ENCODE measurements at regions not wholly inside any gene's neighbourhood (a gene's known extent, or its start where the extent isn't known, plus 50 kb on each side); places are given as distances from the start of the nearest gene placed in this dataset.

GRCh38 chr2:193963472-193964119 lies 1693.4 kb upstream of the SLC39A10 start:
- TF ChIP-seq, protein P1, sequence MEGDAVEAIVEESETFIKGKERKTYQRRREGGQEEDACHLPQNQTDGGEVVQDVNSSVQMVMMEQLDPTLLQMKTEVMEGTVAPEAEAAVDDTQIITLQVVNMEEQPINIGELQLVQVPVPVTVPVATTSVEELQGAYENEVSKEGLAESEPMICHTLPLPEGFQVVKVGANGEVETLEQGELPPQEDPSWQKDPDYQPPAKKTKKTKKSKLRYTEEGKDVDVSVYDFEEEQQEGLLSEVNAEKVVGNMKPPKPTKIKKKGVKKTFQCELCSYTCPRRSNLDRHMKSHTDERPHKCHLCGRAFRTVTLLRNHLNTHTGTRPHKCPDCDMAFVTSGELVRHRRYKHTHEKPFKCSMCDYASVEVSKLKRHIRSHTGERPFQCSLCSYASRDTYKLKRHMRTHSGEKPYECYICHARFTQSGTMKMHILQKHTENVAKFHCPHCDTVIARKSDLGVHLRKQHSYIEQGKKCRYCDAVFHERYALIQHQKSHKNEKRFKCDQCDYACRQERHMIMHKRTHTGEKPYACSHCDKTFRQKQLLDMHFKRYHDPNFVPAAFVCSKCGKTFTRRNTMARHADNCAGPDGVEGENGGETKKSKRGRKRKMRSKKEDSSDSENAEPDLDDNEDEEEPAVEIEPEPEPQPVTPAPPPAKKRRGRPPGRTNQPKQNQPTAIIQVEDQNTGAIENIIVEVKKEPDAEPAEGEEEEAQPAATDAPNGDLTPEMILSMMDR (IDR thresholded peaks at IDR 0.05; ENCODE audit: control extremely low read depth in 1 of 3, insufficient read depth in 1 of 3, low read depth in 1 of 3, low read length in 3 of 3), result peak in 2 of 3 experiments; percentile 58 to 67; a peak in 3 of 4 replicates
- no peak for TF ChIP-seq GABPA (IDR thresholded peaks at IDR 0.05; ENCODE audit: borderline replicate concordance, insufficient read depth, low read length)
- no peak for TF ChIP-seq POLR2AphosphoS5 (IDR thresholded peaks at IDR 0.05; ENCODE audit: low read depth, low read length)
- no peak for TF ChIP-seq SIN3A (conservative IDR thresholded peaks at IDR 0.05 in 1 of 2, IDR thresholded peaks at IDR 0.05 in 1 of 2; ENCODE audit: low read depth in 1 of 2, low read length in 2 of 2)
- no peak for TF ChIP-seq YY1 (IDR thresholded peaks at IDR 0.05; ENCODE audit: low read depth, low read length)
- TF ChIP-seq MAX (IDR thresholded peaks at IDR 0.05), result no peak
- TF ChIP-seq RFX5 (IDR thresholded peaks at IDR 0.05; ENCODE audit: borderline replicate concordance, low read depth, low read length), result no peak
